ENCODE measurements at regions not wholly inside any gene's neighbourhood (a gene's known extent, or its start where the extent isn't known, plus 50 kb on each side); places are given as distances from the start of the nearest gene placed in this dataset.

DNA sequence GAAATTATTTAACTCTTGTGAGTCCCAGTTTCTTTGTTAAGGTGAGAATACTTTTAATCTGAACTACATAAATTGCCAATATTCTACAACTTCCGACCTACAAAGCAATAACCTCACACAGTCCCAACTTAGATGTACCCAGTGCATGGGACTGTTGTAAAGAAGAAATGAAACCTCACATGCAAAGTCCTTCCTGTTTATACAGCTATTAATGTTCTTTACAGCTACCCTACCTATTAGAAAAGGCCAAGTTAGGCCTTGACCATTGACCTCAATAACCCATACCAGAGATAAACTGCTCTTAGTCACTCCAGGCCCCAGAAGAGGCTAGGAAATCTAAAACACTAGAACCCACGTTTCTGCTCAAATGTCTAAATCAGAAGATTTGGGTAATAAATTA is 920.1 kb upstream of the TENM3 start:
- peaks cover 22% of the 10 kb centered on the region for H3K4me1 ChIP-seq (ENCODE audit: low read length)
- H3K9me2 ChIP-seq (replicated peaks; ENCODE audit: insufficient read depth, low read length): no peaks in the 10 kb centered on the region
- DNase-seq: peak; percentile 18
- peak overlapping the region; percentile 17; the same call in 1 of the 2 replicates for H3K4me2 ChIP-seq (ENCODE audit: low read depth, low read length)
- no peak for TF ChIP-seq CTCF (IDR thresholded peaks at IDR 0.05; ENCODE audit: low read length)
- no peak for TF ChIP-seq EZH2 (optimal IDR thresholded peaks at IDR 0.05; ENCODE audit: low read depth, low read length)
- TF ChIP-seq EZH2phosphoT487 (IDR thresholded peaks at IDR 0.05; ENCODE audit: low read length): no peak
- peak overlapping the region; percentile 17; the same call in 1 of the 2 replicates for H3K27ac ChIP-seq (ENCODE audit: low read length)
- H3K36me3 ChIP-seq (replicated peaks; ENCODE audit: insufficient read depth, low read length): no peaks in the 10 kb centered on the region
- H3K27me3 ChIP-seq (replicated peaks; ENCODE audit: insufficient read depth, low read length): no peaks in the 10 kb centered on the region
- H2AFZ ChIP-seq (ENCODE audit: low read length): 0 out of 2 replicates have a peak overlapping the region, but pooled peaks have one; percentile 2
- no peaks in the 10 kb centered on the region for H3F3A ChIP-seq (ENCODE audit: insufficient read depth, low read length)
- no peaks in the 10 kb centered on the region for H4K20me1 ChIP-seq (ENCODE audit: insufficient read depth, low read length)
- H3K4me3 ChIP-seq (ENCODE audit: low read length): no peak overlapping the region
- H3K79me2 ChIP-seq (ENCODE audit: low read length): no peaks in the 10 kb centered on the region
- no peak overlapping the region for H3K9ac ChIP-seq (ENCODE audit: low read length)
- H3K9me3 ChIP-seq (replicated peaks; ENCODE audit: insufficient read depth, low read length): no peaks in the 10 kb centered on the region

GRCh38 chr4:181330654-181331201 is 912.5 kb upstream of the TENM3 start:
- no peak overlapping the region for H3K4me3 ChIP-seq (ENCODE audit: low read length)

GRCh38 chr4:181331214-181331613 is 912.0 kb upstream of the TENM3 start:
- H4K20me1 ChIP-seq (ENCODE audit: insufficient read depth, low read length): no peaks in the 10 kb centered on the region
- no peak overlapping the region for H3K4me3 ChIP-seq (ENCODE audit: low read length)
- H3K9me3 ChIP-seq (replicated peaks; ENCODE audit: insufficient read depth, low read length): no peaks in the 10 kb centered on the region
- H3K9ac ChIP-seq (ENCODE audit: low read length): no peak overlapping the region
- no peaks in the 10 kb centered on the region for H3K27me3 ChIP-seq (replicated peaks; ENCODE audit: insufficient read depth, low read length)
- peak overlapping the region; percentile 35; the same call in 1 of the 2 replicates for H3K4me2 ChIP-seq (ENCODE audit: low read depth, low read length)
- H3K79me2 ChIP-seq (ENCODE audit: low read length): no peaks in the 10 kb centered on the region
- H3K9me2 ChIP-seq (replicated peaks; ENCODE audit: insufficient read depth, low read length): 0 out of 2 replicates have a peak, but pooled peaks cover 5% of the 10 kb centered on the region
- peak; percentile 41 for DNase-seq
- TF ChIP-seq EZH2phosphoT487 (IDR thresholded peaks at IDR 0.05; ENCODE audit: low read length): no peak
- H3K4me1 ChIP-seq (ENCODE audit: low read length): peaks cover 8% of the 10 kb centered on the region
- H3F3A ChIP-seq (ENCODE audit: insufficient read depth, low read length): no peaks in the 10 kb centered on the region
- no peak overlapping the region for H3K27ac ChIP-seq (ENCODE audit: low read length)
- 0 out of 2 replicates have a peak overlapping the region, but pooled peaks have one; percentile 9 for H2AFZ ChIP-seq (ENCODE audit: low read length)
- H3K36me3 ChIP-seq (replicated peaks; ENCODE audit: insufficient read depth, low read length): no peaks in the 10 kb centered on the region

More at GRCh38 chr4:181330654-181331201, 912.5 kb upstream of the TENM3 start:
- Histone ChIP-seq H3F3A (ENCODE audit: insufficient read depth, low read length) (no peaks in the 10 kb centered on the region), H3K4me2 (ENCODE audit: low read depth, low read length) (peak overlapping the region; percentile 35; the same call in 1 of the 2 replicates), H2AFZ (ENCODE audit: low read length) (0 out of 2 replicates have a peak overlapping the region, but pooled peaks have one; percentile 9), H4K20me1 (ENCODE audit: insufficient read depth, low read length) (no peaks in the 10 kb centered on the region), H3K79me2 (ENCODE audit: low read length) (no peaks in the 10 kb centered on the region), H3K9me2 (replicated peaks; ENCODE audit: insufficient read depth, low read length) (0 out of 2 replicates have a peak, but pooled peaks cover 5% of the 10 kb centered on the region), H3K27ac (ENCODE audit: low read length) (no peak overlapping the region), H3K36me3 (replicated peaks; ENCODE audit: insufficient read depth, low read length) (no peaks in the 10 kb centered on the region), H3K9me3 (replicated peaks; ENCODE audit: insufficient read depth, low read length) (no peaks in the 10 kb centered on the region), H3K4me1 (ENCODE audit: low read length) (peaks cover 8% of the 10 kb centered on the region), H3K9ac (ENCODE audit: low read length) (no peak overlapping the region), H3K27me3 (replicated peaks; ENCODE audit: insufficient read depth, low read length) (no peaks in the 10 kb centered on the region)
- no peak for TF ChIP-seq EZH2phosphoT487 (IDR thresholded peaks at IDR 0.05; ENCODE audit: low read length)
- TF ChIP-seq EZH2 (optimal IDR thresholded peaks at IDR 0.05; ENCODE audit: low read depth, low read length): no peak
- TF ChIP-seq CTCF (IDR thresholded peaks at IDR 0.05; ENCODE audit: low read length): no peak
- no peak for DNase-seq

- Histone ChIP-seq H3K4me3 (ENCODE audit: low read length) (no peak overlapping the region), H4K20me1 (ENCODE audit: insufficient read depth, low read length) (no peaks in the 10 kb centered on the region), H3K36me3 (replicated peaks; ENCODE audit: insufficient read depth, low read length) (no peaks in the 10 kb centered on the region), H3K27ac (ENCODE audit: low read length) (no peak overlapping the region), H3K79me2 (ENCODE audit: low read length) (no peaks in the 10 kb centered on the region), H3K4me1 (ENCODE audit: low read length) (no peaks in the 10 kb centered on the region), H3K27me3 (replicated peaks; ENCODE audit: insufficient read depth, low read length) (no peaks in the 10 kb centered on the region), H3K9me2 (replicated peaks; ENCODE audit: insufficient read depth, low read length) (no peaks in the 10 kb centered on the region), H2AFZ (ENCODE audit: low read length) (no peak overlapping the region), H3K9me3 (replicated peaks; ENCODE audit: insufficient read depth, low read length) (no peaks in the 10 kb centered on the region), H3K9ac (ENCODE audit: low read length) (no peak overlapping the region), H3F3A (ENCODE audit: insufficient read depth, low read length) (no peaks in the 10 kb centered on the region), H3K4me2 (ENCODE audit: low read depth, low read length) (no peak overlapping the region)
- TF ChIP-seq EZH2phosphoT487 (IDR thresholded peaks at IDR 0.05; ENCODE audit: low read length) (no peak), EZH2 (optimal IDR thresholded peaks at IDR 0.05; ENCODE audit: low read depth, low read length) (no peak), CTCF (IDR thresholded peaks at IDR 0.05; ENCODE audit: low read length) (no peak)
- no peak for DNase-seq
These were observed 897.3 kb upstream of the TENM3 start for GRCh38 chr4:181345931-181346330.

Measured in MM.1S (cell line).